WTC11 (cell line): ENCODE measurements at regions not wholly inside any gene's neighbourhood (a gene's known extent, or its start where the extent isn't known, plus 50 kb on each side); places are given as distances from the start of the nearest gene placed in this dataset.

ENCODE experiments used
- ATF1 ChIP-seq: sonication (generic); formaldehyde crosslinking; IDR thresholded peaks from 2 replicates; pipeline ENCODE4 v1.8.1; 2023; ENCODE audit warnings: mild to moderate bottlenecking, moderate library complexity, missing genetic modification reagents
- CTCF ChIP-seq: fragments of 200-600 bp; IDR thresholded peaks from 2 replicates; pipeline ENCODE4 v1.8.0; 2022; ENCODE audit warnings: antibody characterized with exemption
- ELF4 ChIP-seq: sonication (generic); formaldehyde crosslinking; IDR thresholded peaks from 2 replicates; pipeline ENCODE4 v1.8.1; 2022; ENCODE audit warnings: low read depth, mild to moderate bottlenecking, moderate library complexity, missing genetic modification reagents
- JUN ChIP-seq: sonication (generic); formaldehyde crosslinking; IDR thresholded peaks from 2 replicates; pipeline ENCODE4 v1.8.0; 2023; ENCODE audit warnings: mild to moderate bottlenecking, missing genetic modification reagents
- KAT7 ChIP-seq: sonication (generic); formaldehyde crosslinking; IDR thresholded peaks from 2 replicates; pipeline ENCODE4 v1.8.1; 2023; ENCODE audit warnings: missing genetic modification reagents, mild to moderate bottlenecking, borderline replicate concordance
- MAX ChIP-seq: sonication (generic); formaldehyde crosslinking; IDR thresholded peaks from 2 replicates; pipeline ENCODE4 v1.8.0; 2022; ENCODE audit warnings: mild to moderate bottlenecking, missing genetic modification reagents
- NR2C2 ChIP-seq: sonication (generic); formaldehyde crosslinking; IDR thresholded peaks from 2 replicates; pipeline ENCODE4 v1.8.0; 2022; ENCODE audit warnings: mild to moderate bottlenecking, missing genetic modification reagents
- TF ChIP-seq, protein P1 (sequence below): fragments of 250-450 bp; sonication (Bioruptor Pico); conservative IDR thresholded peaks from 2 replicates; pipeline ENCODE4 v1.9.0; 2021; ENCODE audit warnings: mild to moderate bottlenecking

GRCh38 chrX:150163956-150164726 lies 199.0 kb upstream of the MAMLD1 start:
- no peak for TF ChIP-seq CTCF
- no peak for TF ChIP-seq NR2C2 (CRISPR knock-in tag)
- TF ChIP-seq ATF1 (CRISPR knock-in tag) = no peak
- TF ChIP-seq, protein P1, sequence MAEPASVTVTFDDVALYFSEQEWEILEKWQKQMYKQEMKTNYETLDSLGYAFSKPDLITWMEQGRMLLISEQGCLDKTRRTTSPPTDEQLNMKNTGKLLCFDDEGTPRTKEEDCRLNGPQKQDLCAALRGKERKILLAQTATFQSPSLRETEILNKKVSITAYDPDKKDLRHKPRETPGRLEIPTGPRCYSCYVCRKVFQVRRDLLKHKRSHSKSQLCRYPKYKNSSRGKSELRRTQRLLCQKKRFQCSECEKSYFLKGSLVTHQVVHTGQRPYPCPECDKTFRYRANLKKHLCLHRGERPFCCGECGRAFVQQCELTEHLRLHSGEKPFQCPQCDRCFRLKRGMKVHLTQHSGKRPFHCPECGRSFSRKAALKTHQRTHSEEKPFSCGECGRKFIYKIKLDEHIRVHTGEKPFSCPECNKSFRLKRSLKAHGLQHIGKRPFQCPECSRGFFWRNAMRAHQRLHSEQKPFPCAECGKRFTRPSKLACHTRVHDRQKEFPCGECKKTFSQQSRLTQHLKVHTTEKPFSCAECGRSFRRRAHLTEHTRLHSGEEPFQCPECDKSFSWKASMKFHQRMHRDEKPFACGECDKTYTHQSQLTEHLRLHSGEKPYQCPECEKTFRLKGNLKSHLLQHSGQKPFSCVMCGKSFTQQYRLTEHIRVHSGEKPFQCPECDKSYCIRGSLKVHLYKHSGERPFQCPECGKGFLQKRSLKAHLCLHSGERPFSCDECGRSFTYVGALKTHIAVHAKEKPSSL (CRISPR knock-in tag) = no peak
- no peak for TF ChIP-seq MAX (CRISPR knock-in tag)
- TF ChIP-seq JUN = no peak
- TF ChIP-seq KAT7 (CRISPR knock-in tag) = no peak
- TF ChIP-seq ELF4 (CRISPR knock-in tag) = no peak
